Stimulated activated CD8-positive, alpha-beta memory T cell treated with anti-CD3 and anti-CD28 coated beads, Interleukin-7, amount 100 ng/mL, for 48 hours (primary cell): ENCODE measurements at regions not wholly inside any gene's neighbourhood (a gene's known extent, or its start where the extent isn't known, plus 50 kb on each side); places are given as distances from the start of the nearest gene placed in this dataset.

Experiments
- DNase-seq, 2 donors: peaks; one replicate each; pipeline ENCODE4 v3.0.0-alpha.2; 2020; ENCODE audit warnings: low read depth in 1 of 2; ENCODE audit errors: extremely low read depth in 1 of 2

DNA sequence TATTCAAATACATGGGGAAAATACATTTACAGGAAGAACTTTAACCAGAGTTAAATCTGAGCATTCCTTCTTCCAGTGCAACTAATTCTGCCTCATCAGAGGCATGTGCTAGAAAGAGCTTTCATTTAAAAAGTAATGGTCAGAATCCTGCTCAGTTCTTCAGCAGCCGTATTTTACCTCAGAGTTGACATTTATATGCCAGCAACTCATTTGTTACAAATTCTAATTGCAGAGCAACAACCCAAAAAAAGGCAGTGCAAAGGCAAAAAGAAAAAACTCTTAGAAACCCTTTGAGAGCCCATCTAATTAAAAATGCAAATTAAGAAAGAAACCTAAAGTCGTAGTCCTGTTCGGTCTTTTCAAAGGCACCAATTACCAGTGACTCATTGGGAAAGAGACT lies 392.5 kb downstream of the PBX1 start:
- no peak for DNase-seq

DNA sequence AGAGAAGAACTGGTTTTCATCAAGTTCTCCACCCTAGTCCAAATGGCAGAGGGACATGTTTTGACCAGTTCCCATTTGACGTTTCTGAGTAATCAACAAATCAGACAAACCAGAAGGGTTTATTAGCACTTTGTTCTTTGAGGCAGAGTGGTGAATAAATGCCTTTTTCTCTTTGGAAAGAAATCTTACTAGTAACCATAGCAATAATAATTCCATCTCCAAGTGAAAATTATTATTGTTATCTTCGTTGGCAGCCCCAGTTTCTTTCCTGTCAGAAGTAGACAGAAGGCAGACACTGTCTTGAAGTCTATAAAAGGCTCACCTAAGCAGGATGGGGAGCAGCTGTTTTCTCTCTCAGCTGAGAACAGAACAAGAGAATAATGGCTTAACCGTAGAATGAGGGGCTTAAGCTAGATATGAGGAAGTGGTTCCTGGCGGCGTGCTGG lies 391.6 kb downstream of the PBX1 start:
- DNase-seq = no peak

DNA sequence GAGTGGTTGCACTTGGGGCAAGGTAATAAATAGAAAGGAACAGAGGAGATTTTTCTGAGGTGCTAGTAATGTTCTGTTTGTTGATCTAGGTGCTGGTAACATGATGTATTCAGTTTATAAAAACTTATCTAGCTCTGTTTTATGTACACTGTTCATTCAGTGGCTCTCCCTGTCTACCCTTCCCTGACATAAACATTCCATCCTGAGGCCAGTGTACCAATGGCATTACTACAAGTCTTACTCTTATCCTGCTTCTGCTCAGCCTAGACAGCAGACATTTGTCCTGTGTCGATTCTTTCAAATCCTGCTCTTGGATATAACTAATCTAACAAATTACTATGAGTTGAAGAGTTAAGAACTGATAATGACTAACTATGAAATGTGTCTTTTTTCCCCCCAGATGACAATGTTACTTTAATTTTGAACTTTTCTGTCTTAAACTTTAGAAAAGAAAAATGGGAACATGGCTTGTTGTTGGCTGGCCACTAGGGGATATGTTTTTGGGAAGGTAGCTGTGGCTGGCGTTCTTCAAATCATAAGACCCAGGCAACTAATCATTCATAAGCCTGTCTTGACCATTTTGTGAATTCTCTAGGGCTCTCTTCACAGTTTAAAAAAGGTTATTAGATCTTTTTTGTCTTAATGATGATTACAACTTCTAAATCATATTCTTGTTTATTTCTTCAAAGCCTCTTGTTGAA lies 390.9 kb downstream of the PBX1 start:
- no peak for DNase-seq

DNA sequence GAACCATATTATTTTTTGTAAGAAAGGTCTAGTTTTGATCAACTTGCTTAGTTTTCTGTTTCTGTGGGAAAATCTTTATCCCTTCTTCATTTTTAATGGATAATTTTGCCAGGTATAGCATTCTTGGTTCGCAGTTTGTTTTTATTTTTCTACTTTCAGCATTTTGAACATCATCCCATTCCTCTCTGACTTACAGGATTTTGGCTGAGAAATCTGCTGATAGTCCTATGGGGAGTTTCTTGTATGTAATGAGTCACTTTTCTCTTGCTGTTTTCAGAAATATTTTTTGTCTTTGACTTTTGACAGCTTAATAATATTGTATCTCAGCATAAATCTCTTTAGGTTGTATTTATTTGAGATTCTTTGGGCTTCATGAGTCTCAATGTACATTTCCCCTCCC lies 389.1 kb downstream of the PBX1 start:
- no peak for DNase-seq

DNA sequence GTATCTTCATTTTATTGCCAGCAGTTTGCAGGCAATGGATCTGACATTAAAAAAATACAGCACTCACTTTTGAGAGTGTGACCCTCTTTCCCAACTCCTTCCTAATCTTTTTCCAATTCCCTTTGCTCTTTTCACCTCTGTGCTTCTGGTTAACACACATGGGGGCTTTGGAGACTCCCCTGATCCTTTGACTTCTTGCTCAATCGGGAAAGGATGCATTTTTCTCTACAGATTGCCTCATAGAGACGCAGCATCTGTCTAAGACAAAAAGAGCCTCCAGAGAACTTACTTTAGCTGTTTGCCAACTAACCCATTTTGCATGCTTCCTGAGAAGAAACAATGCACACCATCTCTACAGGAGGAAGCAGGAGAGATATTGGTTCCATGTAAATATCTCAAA lies 378.3 kb downstream of the PBX1 start:
- DNase-seq = no peak

DNA sequence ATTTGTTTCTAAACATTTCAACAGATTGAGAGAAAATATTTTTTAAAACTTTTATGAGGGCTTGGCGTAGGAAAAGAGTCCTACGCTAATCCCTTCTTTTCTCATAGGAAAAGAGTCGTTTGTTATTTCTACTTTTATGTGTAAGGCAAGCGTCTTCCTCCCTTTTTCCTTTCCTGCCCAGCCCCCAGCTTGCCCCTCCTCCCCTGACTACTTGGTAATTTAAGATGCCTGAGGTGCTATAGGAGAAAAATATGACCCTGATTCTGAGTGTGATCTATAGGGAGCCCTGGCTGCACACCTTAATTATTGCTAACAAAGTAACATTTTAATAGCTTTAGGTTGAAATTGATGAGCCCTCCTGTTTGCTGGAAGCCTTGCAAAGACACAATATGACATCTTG lies 373.6 kb downstream of the PBX1 start:
- DNase-seq = no peak

DNA sequence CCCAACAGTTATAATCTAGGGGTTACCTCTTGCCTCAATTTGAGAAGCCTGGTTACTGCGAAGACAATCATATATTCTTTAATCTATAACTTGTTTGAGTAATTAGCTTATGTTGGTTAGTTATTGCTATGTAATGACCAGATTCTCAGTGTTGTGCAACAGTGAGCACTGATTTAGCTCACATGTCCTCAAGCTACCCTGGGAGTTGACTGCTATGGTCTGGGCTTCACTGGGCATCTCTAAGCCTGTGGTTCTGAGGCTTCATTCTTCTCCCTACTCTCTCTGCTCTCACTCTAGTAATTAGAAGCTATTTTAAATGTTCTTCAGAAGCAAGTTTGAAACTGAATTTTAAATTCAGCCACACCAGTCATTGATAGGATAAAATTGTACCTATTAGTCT lies 371.8 kb downstream of the PBX1 start:
- DNase-seq = no peak

DNA sequence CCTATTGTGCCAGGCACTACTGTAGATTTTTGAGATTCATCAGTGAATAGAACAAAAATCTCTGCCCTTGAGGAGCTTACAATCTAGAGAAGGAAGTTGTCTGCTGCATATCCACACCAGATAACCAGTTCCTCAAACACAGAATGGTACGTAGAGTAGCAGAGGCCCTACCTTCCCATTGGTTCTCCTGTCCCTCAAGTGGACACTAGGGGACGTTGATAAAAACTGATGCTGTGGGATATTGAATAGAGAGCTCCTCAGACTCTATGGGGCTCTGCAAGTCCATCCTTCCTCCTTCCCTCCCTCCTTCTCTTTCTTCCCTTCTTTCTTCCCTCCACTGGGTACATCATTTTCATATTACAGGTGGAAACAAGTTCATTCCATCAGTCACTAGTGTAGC lies 371.3 kb downstream of the PBX1 start:
- DNase-seq = no peak

DNA sequence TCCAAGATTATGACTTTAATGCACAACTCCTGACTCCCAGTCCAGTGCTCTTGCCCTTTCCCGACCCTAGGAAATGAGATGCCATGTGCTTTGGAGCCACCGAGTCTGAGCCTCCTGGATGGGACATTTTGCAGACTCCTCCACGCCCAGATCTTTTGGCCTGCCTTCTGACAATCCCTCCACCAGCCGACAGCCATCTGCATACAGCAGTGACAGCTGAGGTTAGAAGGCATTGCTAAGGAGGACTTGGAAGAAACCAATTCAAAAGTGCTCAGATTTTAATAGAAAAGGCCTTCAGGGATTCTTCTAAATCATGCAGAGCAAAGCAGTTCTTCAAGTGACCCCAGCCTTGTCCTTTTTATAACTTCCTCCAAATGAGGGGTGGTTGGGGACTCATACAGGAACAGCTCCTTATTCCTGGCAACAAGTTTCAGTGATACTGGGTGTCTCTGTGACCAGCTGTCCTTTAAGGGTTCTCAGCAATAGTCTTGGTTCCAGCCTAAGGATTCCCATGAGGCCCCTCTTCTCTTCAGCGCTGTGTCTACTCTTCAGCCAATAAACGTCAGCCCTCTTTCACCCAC lies 369.3 kb downstream of the PBX1 start:
- DNase-seq = no peak

DNA sequence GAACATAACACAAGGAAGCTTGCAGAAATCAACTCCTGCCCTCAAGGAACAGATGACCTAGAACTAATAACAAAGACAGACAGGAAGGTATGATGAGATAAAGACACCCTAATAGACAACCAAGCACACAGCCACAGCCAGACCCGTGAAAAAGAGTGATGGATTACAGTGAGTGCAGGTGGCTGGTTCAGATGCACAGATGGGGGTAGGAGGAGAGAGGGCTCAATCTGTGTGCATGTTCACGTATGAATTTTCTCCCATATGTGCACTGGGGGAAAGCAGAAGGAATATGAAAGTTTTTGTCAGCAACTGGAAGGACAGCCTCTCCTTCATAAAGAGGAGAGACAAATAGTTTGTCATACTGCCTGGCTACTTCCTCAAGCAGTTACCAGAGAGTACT lies 367.1 kb downstream of the PBX1 start:
- no peak for DNase-seq

DNA sequence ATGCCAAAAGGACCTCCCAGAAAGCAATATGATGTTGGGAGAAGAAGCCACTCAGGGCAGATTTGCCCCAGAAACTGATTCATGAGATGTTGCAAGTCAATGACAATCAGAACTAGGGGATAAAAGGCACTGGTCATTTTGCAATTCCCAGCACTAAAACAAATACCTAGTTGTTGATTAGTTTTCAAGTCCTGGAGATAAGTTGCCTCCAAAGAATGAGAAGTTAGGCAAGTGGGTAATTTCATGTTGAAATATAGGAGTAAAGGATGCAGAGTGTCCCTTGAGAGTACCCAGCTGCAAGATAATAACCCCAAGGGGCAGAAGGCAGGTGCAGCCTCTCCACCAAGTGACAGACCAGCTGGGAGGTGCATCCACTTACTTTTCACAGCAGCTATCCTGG lies 363.6 kb downstream of the PBX1 start:
- no peak for DNase-seq

DNA sequence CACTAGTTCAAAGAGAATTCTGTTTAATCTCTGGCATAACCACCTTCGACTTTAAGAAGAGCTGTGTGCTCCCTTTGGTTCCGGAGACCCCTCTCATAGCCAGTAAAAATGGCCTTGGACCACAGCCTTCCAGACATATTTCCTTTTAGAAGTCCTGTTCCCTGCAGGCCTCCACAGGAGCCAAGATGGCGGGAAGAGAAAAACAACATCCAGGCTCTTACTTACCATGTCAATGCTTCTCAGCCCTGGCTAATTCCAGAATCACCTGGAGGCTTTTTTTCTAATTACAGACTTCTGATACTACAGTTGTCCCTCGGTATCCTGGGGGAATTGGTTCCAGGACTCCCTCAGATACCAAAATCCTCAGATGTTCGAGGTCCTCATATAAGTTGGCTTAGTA lies 362.5 kb downstream of the PBX1 start:
- DNase-seq = no peak

DNA sequence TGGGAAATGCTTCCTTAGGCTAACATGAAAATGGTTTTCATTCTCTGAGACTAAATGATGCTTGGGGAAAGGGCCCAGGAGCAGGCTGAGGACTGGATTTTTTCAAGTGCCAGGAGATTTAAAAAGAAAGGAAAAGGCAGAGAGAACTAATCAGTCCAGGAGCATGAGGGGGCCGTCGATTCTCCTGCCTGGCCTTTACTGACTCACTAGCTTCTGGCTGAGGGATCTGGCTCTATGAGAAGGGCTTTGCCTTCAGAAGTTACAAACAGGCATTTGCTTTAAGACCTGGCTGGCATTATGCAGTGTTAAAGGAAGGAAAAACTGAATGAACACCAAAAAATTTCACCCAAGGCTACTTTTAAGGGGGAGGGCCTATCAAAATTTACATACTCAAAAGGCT lies 359.2 kb downstream of the PBX1 start:
- DNase-seq = no peak

DNA sequence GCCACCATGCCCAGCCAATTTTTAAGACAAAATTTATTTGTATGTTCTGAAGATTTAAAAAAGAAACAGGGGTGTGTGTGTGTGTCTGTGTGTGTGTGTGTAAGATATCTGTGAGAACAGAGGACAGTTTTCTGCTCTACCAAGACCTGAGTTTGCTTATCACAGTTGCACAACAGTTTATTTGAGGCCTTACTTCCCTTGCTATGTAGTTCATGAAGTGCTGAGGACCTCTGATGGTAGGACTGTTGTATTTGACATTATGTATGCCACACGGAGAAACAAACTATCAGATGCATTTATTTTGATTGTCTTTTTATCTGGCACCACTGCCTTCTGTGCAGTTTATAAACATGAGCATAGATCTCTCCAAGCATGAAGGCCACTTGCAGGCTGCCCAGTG lies 355.2 kb downstream of the PBX1 start:
- no peak for DNase-seq

DNA sequence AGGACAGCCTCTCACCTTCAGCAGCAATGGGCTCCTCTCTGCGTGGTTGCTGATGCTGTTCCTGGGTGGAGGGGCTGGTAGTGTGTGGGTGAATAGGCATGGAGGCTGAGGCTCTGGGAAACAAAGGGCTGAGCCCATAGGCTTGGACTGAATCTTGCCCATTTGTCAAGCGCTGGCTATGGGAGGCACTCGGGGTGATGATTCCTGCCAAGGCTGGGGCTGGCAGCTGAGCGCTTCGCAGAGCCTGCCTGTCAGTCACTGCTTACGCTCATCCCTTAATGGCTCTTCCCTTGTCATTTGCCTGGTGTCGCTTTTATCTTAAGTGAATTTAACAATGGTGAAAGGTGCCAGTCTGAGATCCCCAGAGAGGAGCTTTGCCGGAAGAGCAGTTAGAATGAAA lies 353.3 kb downstream of the PBX1 start:
- DNase-seq = no peak

DNA sequence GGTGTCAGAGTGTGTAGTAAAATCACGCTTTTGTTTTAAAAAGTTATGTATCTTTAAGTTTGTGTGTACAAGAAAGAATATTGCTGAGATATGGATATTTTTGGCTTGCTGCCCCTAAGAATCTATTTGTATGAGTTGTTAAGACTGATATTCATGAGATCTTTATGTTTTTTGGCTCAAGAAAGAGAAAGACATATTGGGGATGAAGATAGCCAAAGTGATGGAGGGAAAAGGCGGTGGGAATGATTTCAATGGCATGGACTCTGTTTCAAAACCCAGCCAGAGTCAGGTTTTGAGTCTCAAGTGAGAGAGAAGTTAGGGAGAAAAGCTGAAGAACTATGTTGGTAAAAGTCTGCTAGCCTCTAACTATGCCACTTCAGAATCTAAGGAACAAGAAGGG lies 351.7 kb downstream of the PBX1 start:
- no peak for DNase-seq

DNA sequence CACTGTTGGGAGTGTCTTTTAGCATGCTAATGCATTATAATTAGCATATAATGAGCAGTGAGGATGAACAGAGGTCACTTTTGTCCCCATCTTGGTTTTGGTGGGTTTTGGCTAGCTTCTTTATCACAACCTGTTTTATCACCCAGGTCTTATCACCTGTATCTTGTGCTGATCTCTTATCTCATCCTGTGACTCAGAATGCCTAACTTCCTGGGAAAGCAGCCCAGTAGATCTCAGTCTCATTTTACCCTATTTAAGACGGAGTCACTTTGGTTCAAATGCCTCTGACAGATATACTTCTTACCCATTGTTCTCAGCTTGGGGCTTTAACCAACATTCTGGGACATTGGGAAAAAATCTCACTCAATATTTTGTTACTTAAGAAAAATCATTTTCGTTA lies 348.7 kb downstream of the PBX1 start:
- no peak for DNase-seq

DNA sequence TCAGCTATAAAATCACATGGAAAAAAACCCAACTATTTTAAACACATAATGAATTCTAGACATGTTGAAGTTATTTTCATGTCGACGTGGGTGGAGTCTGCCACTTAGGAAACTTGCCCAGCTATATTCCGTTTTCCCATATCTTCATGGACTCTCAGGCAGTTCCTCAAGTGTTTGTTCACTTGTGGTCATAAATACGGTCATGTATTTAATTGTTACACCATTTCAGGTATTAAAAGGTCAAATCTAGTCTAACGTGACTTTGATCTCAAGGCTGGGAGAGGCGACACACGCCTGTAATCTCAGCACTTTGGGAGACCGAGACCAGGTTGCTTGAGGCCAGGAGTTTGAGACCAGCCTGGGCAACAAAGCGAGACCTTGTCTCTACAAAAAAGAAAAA lies 346.9 kb downstream of the PBX1 start:
- DNase-seq = no peak

DNA sequence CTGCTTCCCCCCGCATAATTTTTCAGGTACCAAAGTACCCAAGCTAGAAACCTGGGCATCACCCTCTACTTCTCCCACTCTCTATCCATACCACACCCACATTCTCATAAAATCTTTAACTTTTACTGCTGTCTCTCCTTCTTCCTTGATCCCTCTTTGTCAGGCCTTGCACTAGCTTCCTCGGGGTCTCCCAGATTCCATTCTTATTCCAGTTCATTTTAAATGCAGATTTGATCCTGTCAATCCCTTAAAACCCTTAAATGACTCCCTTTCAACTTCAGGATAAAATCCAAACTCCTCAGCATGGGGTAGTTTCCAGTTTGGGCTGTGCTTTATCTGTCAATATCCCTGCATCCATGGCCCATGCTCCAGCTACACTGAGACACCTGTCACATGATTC lies 343.5 kb downstream of the PBX1 start:
- DNase-seq = no peak
